Heart left ventricle (tissue), 13 donors: ENCODE measurements at regions not wholly inside any gene's neighbourhood (a gene's known extent, or its start where the extent isn't known, plus 50 kb on each side); places are given as distances from the start of the nearest gene placed in this dataset.

Experiments
- POLR2A ChIP-seq, 2 donors: fragments of 450-650 bp; IDR thresholded peaks; one replicate each; pipeline ENCODE4 v1.6.1; 2017; ENCODE audit warnings: antibody characterized with exemption in 2 of 2, mild to moderate bottlenecking in 2 of 2, moderate library complexity in 2 of 2
- TF ChIP-seq, protein P1 (sequence below), 12 donors: fragments of 200-600 bp; sonication (generic) in 4 of 12; IDR thresholded peaks; one replicate each; pipeline versions ENCODE4 v1.5.0 to v1.8.0; 2018 to 2022; ENCODE audit warnings: antibody characterized with exemption in 12 of 12, mild to moderate bottlenecking in 5 of 12
- donor health status: ischemic (EF 13 %, LVEDD 7.1; RV severe dilation, severe dysfunction).
- donor health status: DM: no; HTN: yes; CAD: no.
- donor health status: DM: no; HTN: no; CAD: no.
- donor health status: ischemic (EF 25% LVEDD 6.9; RV normal size, moderate dysfunction).
- donor health status: ischemic (EF 25% LVEDD 5.7; RV mildly dilated, moderate dysfunction).
- donor health status: ischemic (EF 35%, LVEDD 5.7; RV mildly dilated, moderate dysfunction).
- donor health status: nonischemic (EF 11% LVEDD 7.7; RV severe dilation, severe dysfunction).
- donor health status: DM: yes; HTN: yes; CAD: no.
- donor health status: PGD.
- donor health status: ischemic (EF 29% LVEDD 5.4; RV normal size, mild dysfunction).
- donor health status: nonischemic (EF 23%, LVEDD 6.1; RV moderate dilation, normal function).

DNA sequence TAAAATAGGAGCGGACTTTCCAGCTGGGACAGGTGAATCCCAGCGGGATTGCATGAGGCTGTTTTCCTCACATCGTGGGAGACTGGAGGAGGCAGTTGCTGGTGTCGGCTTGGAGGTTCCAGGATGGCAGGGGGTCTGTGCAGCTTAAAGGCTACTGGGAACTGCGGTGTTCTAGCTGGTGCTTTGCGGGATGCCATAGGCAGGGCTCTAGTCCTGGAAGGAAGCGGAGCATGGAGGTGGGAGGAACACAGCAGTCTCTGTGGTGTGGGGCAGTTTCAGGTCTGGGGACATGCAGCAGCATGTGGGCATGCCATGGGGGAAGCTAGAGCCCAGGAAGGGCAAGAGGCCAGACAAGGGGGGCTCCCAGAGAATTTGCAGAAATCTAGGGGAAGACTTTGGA is 141.5 kb downstream of the NSG2 start:
- TF ChIP-seq, protein P1, sequence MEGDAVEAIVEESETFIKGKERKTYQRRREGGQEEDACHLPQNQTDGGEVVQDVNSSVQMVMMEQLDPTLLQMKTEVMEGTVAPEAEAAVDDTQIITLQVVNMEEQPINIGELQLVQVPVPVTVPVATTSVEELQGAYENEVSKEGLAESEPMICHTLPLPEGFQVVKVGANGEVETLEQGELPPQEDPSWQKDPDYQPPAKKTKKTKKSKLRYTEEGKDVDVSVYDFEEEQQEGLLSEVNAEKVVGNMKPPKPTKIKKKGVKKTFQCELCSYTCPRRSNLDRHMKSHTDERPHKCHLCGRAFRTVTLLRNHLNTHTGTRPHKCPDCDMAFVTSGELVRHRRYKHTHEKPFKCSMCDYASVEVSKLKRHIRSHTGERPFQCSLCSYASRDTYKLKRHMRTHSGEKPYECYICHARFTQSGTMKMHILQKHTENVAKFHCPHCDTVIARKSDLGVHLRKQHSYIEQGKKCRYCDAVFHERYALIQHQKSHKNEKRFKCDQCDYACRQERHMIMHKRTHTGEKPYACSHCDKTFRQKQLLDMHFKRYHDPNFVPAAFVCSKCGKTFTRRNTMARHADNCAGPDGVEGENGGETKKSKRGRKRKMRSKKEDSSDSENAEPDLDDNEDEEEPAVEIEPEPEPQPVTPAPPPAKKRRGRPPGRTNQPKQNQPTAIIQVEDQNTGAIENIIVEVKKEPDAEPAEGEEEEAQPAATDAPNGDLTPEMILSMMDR (IDR thresholded peaks at IDR 0.05) = no peak
- TF ChIP-seq POLR2A (IDR thresholded peaks at IDR 0.05) = no peak
